H1 (cell line): ENCODE measurements at regions not wholly inside any gene's neighbourhood (a gene's known extent, or its start where the extent isn't known, plus 50 kb on each side); places are given as distances from the start of the nearest gene placed in this dataset.

ENCODE experiments used
- CTCF ChIA-PET: fragments of 300-600 bp; sonication (Branson Sonifier 250); formaldehyde crosslinking; loops from one replicate; lab custom pipeline; 2021; ENCODE audit not compliant: partially characterized antibody; lab: Charles Lee
- POLR2A ChIA-PET: fragments of 300-600 bp; sonication (Branson Sonifier 250); formaldehyde crosslinking; loops from one replicate; lab custom pipeline; 2021; ENCODE audit warnings: inconsistent platforms; ENCODE audit not compliant: partially characterized antibody; lab: Charles Lee
- DNase-seq, 2 experiments: peaks; one replicate each; pipeline versions ENCODE4 v3.0.0 to v3.0.0-alpha.2; 2010 to 2022; ENCODE audit warnings: low spot score in 2 of 2, low read depth in 1 of 2, mixed read lengths in 1 of 2
- FAIRE-seq: peaks from 2 replicates; lab custom pipeline; 2011; peaks lifted over from hg19 to GRCh38; lab: Jason Lieb, UNC
- H2AFZ ChIP-seq: 2 replicates; pipeline ENCODE4 v1.8.1; 2012; ENCODE audit warnings: low read length, inconsistent platforms
- H2AK5ac ChIP-seq: 2 replicates; pipeline ENCODE4 v1.6.1; 2013; ENCODE audit warnings: low read depth, low read length
- H2BK120ac ChIP-seq: replicated peaks from 2 replicates; pipeline ENCODE3; 2013; ENCODE audit warnings: low read depth, low read length, inconsistent platforms
- H2BK12ac ChIP-seq: 2 replicates; pipeline ENCODE4 v1.6.1; 2013; ENCODE audit warnings: low read depth, low read length
- H2BK15ac ChIP-seq: 2 replicates; pipeline ENCODE4 v1.6.1; 2013; ENCODE audit warnings: low read length
- H2BK20ac ChIP-seq: 2 replicates; pipeline ENCODE4 v1.6.1; 2013; ENCODE audit warnings: low read length
- H2BK5ac ChIP-seq: 2 replicates; pipeline ENCODE4 v1.6.1; 2013; ENCODE audit warnings: low read depth, low read length
- H3K14ac ChIP-seq: 2 replicates; pipeline ENCODE4 v1.6.1; 2013; ENCODE audit warnings: inconsistent platforms; ENCODE audit not compliant: insufficient read length
- H3K18ac ChIP-seq: 2 replicates; pipeline ENCODE4 v1.6.1; 2013; ENCODE audit warnings: low read length; ENCODE audit errors: extremely low read depth
- H3K23ac ChIP-seq: 2 replicates; pipeline ENCODE4 v1.6.1; 2013; ENCODE audit warnings: inconsistent platforms; ENCODE audit not compliant: insufficient read length
- H3K23me2 ChIP-seq: 2 replicates; pipeline ENCODE4 v1.6.1; 2013; ENCODE audit warnings: low read depth, low read length
- H3K27ac ChIP-seq: 2 replicates; pipeline ENCODE4 v1.6.1; 2011; ENCODE audit warnings: low read depth, low read length, inconsistent platforms
- H3K27me3 ChIP-seq, 4 experiments: replicated peaks in 1 of 4; 1 replicate in 1 of 4; 2 replicates in 3 of 4; pipeline versions ENCODE4 v1.6.1 to v1.8.1; 2011 to 2013; ENCODE audit warnings: low read length in 3 of 4, mild to moderate bottlenecking in 3 of 4, inconsistent platforms in 2 of 4, mixed read lengths in 2 of 4, moderate library complexity in 1 of 4; ENCODE audit not compliant: control insufficient read depth in 3 of 4, insufficient read depth in 3 of 4; ENCODE audit errors: extremely low read depth in 1 of 4
- H3K36me3 ChIP-seq, 4 experiments: 2 replicates each; pipeline versions ENCODE4 v1.6.1 to v1.8.1; 2011 to 2013; ENCODE audit warnings: mild to moderate bottlenecking in 4 of 4, low read length in 3 of 4, moderate library complexity in 2 of 4, control low read depth in 1 of 4, inconsistent platforms in 1 of 4; ENCODE audit not compliant: insufficient read depth in 4 of 4, control insufficient read depth in 2 of 4
- H3K4ac ChIP-seq: replicated peaks from 2 replicates; pipeline ENCODE3; 2013; ENCODE audit warnings: low read length, low read depth, mixed read lengths, inconsistent platforms; ENCODE audit not compliant: insufficient read length
- H3K4me1 ChIP-seq, 4 experiments: replicated peaks in 1 of 4; 1 replicate in 1 of 4; 2 replicates in 3 of 4; pipeline versions ENCODE4 v1.6.1 to v1.8.1; 2011 to 2013; ENCODE audit warnings: low read length in 3 of 4, inconsistent platforms in 2 of 4, mixed read lengths in 1 of 4; ENCODE audit not compliant: insufficient read depth in 4 of 4, control insufficient read depth in 3 of 4
- H3K4me2 ChIP-seq, 2 experiments: 2 replicates each; pipeline versions ENCODE4 v1.6.1 to v1.8.1; 2011 to 2013; ENCODE audit warnings: low read depth in 2 of 2, low read length in 2 of 2, control low read depth in 1 of 2, inconsistent platforms in 1 of 2, mild to moderate bottlenecking in 1 of 2; ENCODE audit not compliant: insufficient read depth in 1 of 2
- H3K4me3 ChIP-seq, 4 experiments: fragments of 200-600, 300-600 bp in 1 of 4; sonication (generic), shearing (Covaris generic), sonication (Bioruptor Twin) in 1 of 4; 2 replicates each; pipeline versions ENCODE4 v1.5.1 to v1.8.1; 2011 to 2016; ENCODE audit warnings: low read length in 4 of 4, low read depth in 3 of 4, control low read depth in 2 of 4, inconsistent platforms in 2 of 4, mild to moderate bottlenecking in 2 of 4, mixed read lengths in 1 of 4, moderate library complexity in 1 of 4; ENCODE audit not compliant: insufficient read depth in 2 of 4; ENCODE audit errors: extremely low read depth in 1 of 4
- H3K56ac ChIP-seq: replicated peaks from 2 replicates; pipeline ENCODE3; 2013; ENCODE audit warnings: low read depth, mild to moderate bottlenecking, mixed read lengths, low read length, inconsistent platforms; ENCODE audit not compliant: insufficient read length
- H3K79me1 ChIP-seq: 2 replicates; pipeline ENCODE4 v1.6.1; 2013; ENCODE audit warnings: low read depth, low read length, control low read depth
- H3K79me2 ChIP-seq, 2 experiments: 2 replicates each; pipeline versions ENCODE4 v1.6.1 to v1.8.1; 2012 to 2013; ENCODE audit warnings: low read length in 2 of 2, mild to moderate bottlenecking in 2 of 2, inconsistent platforms in 1 of 2; ENCODE audit not compliant: insufficient read depth in 2 of 2, control insufficient read depth in 1 of 2
- H3K9ac ChIP-seq, 4 experiments: replicated peaks in 1 of 4; 1 replicate in 1 of 4; 2 replicates in 3 of 4; pipeline versions ENCODE4 v1.6.1 to v1.8.1; 2011 to 2013; ENCODE audit warnings: low read depth in 3 of 4, low read length in 3 of 4, control low read depth in 2 of 4, mild to moderate bottlenecking in 2 of 4, moderate library complexity in 2 of 4, inconsistent platforms in 1 of 4; ENCODE audit errors: extremely low read depth in 1 of 4
- H3K9me3 ChIP-seq, 2 experiments: 2 replicates each; pipeline versions ENCODE4 v1.6.1 to v1.8.1; 2012 to 2013; ENCODE audit warnings: mild to moderate bottlenecking in 2 of 2, moderate library complexity in 2 of 2, control low read depth in 1 of 2, inconsistent platforms in 1 of 2, low read depth in 1 of 2, low read length in 1 of 2, mixed read lengths in 1 of 2; ENCODE audit not compliant: insufficient read depth in 2 of 2
- H4K20me1 ChIP-seq, 2 experiments: replicated peaks in 1 of 2; 2 replicates each; pipeline versions ENCODE3 to v1.8.1; 2011 to 2013; ENCODE audit warnings: inconsistent platforms in 2 of 2, low read length in 2 of 2, mild to moderate bottlenecking in 1 of 2; ENCODE audit not compliant: insufficient read depth in 2 of 2, control insufficient read depth in 1 of 2
- H4K5ac ChIP-seq: 2 replicates; pipeline ENCODE4 v1.6.1; 2013; ENCODE audit warnings: low read length, low read depth, mixed read lengths, inconsistent platforms; ENCODE audit not compliant: insufficient read length
- H4K8ac ChIP-seq: 2 replicates; pipeline ENCODE4 v1.8.0; 2013; ENCODE audit warnings: mild to moderate bottlenecking, moderate library complexity, low read length, inconsistent platforms; ENCODE audit not compliant: insufficient read depth; ENCODE audit errors: extremely low read depth
- H4K91ac ChIP-seq: replicated peaks from 2 replicates; pipeline ENCODE3; 2013; ENCODE audit warnings: low read length, mixed read lengths, inconsistent platforms; ENCODE audit not compliant: insufficient read length
- ASH2L ChIP-seq: fragments of 200-600, 300-600 bp; sonication (generic); IDR thresholded peaks from one replicate; pipeline ENCODE4 v1.7.1; 2017; ENCODE audit warnings: low read length
- BCL11A ChIP-seq, 2 experiments: IDR thresholded peaks; one replicate each; pipeline ENCODE4 v1.6.1; 2011; ENCODE audit warnings: low read depth in 2 of 2, low read length in 2 of 2, mild to moderate bottlenecking in 2 of 2
- CREB1 ChIP-seq: IDR thresholded peaks from 2 replicates; pipeline ENCODE4 v1.6.1; 2012; ENCODE audit warnings: inconsistent platforms
- FOSL1 ChIP-seq: IDR thresholded peaks from 2 replicates; pipeline ENCODE4 v1.6.1; 2011; ENCODE audit warnings: mild to moderate bottlenecking, low read depth, low read length, moderate library complexity; ENCODE audit not compliant: insufficient read depth
- GABPA ChIP-seq: IDR thresholded peaks from 2 replicates; pipeline ENCODE4 v1.6.1; 2011; ENCODE audit warnings: mild to moderate bottlenecking, low read length, moderate library complexity, borderline replicate concordance; ENCODE audit not compliant: insufficient read depth
- JUN ChIP-seq: IDR thresholded peaks from 2 replicates; pipeline ENCODE4 v1.6.1; 2011; ENCODE audit warnings: low read depth, mild to moderate bottlenecking, improper control_type of control experiment, low read length
- NRF1 ChIP-seq: IDR thresholded peaks from 2 replicates; pipeline ENCODE4 v1.6.1; 2011; ENCODE audit warnings: mild to moderate bottlenecking, low read depth, low read length, improper control_type of control experiment
- RAD21 ChIP-seq, 2 experiments: IDR thresholded peaks in 1 of 2; conservative IDR thresholded peaks in 1 of 2; 2 replicates each; pipeline ENCODE4 v1.6.1; 2011; ENCODE audit warnings: low read depth in 2 of 2, low read length in 2 of 2, improper control_type of control experiment in 1 of 2, inconsistent platforms in 1 of 2, mild to moderate bottlenecking in 1 of 2, moderate library complexity in 1 of 2
- SP1 ChIP-seq: IDR thresholded peaks from 2 replicates; pipeline ENCODE4 v1.6.1; 2011; ENCODE audit warnings: low read depth, low read length
- SUZ12 ChIP-seq: fragments of 200-600 bp; sonication (generic); IDR thresholded peaks from 2 replicates; pipeline ENCODE4 v1.6.1; 2012; ENCODE audit warnings: mild to moderate bottlenecking, inconsistent platforms, low read length, moderate library complexity, mixed read lengths
- WGBS, 2 experiments: shearing (Covaris generic) in 1 of 2; methylation state at CpG; one replicate each; pipeline versions ENCODE4 v1.1.6 to v1.1.7; 2013 to 2015; ENCODE audit warnings: low lambda C conversion rate in 2 of 2, mixed read lengths in 2 of 2, inconsistent platforms in 1 of 2, low coverage in 1 of 2, missing lambda C conversion rate in 1 of 2; ENCODE audit not compliant: insufficient replicate concordance in 2 of 2, insufficient coverage in 1 of 2, insufficient read length in 1 of 2; ENCODE audit errors: extremely low coverage in 1 of 2, missing lambda C conversion rate in 1 of 2; 5-methylcytosine and 5-hydroxymethylcytosine counted together
- TF ChIP-seq, protein P1 (sequence below): IDR thresholded peaks from 2 replicates; pipeline ENCODE4 v1.6.1; 2011; ENCODE audit warnings: low read length, improper control_type of control experiment

- H2BK5ac ChIP-seq, result 0 out of 2 replicates have a peak overlapping the region, but pooled peaks have one; percentile 13
- H3K9ac ChIP-seq, result no peak overlapping the region
- H3K23ac ChIP-seq, result no peak overlapping the region
- ChIA-PET POLR2A (interaction anchor here (0.8 to 1.0 kb wide), 2 partner anchors 25 to 27 kb away, joined by 3 read pairs; no protein-coding TSS in a partner anchor), CTCF (interaction anchor here (1.0 to 1.5 kb wide), 3 partner anchors 12 to 120 kb away, joined by 3 to 5 read pairs (median 4); no protein-coding TSS in a partner anchor)
- no peak overlapping the region for H3K14ac ChIP-seq
- H3K27me3 ChIP-seq, result no peaks in the 10 kb centered on the region; a peak in 2 of 7 replicates
- FAIRE-seq, result no peak
- no peak overlapping the region for H2AFZ ChIP-seq
- no peak overlapping the region for H3K4ac ChIP-seq
- peak overlapping the region; percentile 85 for H2BK15ac ChIP-seq
- no peak overlapping the region for H3K56ac ChIP-seq
- H2BK20ac ChIP-seq, result no peak overlapping the region
- WGBS, 2 experiments, result 87% methylated on average over 15 of the region's 15 CpGs; no CpG with 5 or more reads in 1 of the 2 experiments
- no peak overlapping the region for H4K5ac ChIP-seq
- no peak overlapping the region for H2BK120ac ChIP-seq
- H4K91ac ChIP-seq, result peak overlapping the region; percentile 41
- no peaks in the 10 kb centered on the region for H4K20me1 ChIP-seq
- no peaks in the 10 kb centered on the region for H3K79me1 ChIP-seq
- peaks cover 8 to 25% (median 19%) of the 10 kb centered on the region in 4 experiments for H3K4me1 ChIP-seq
- no peaks in the 10 kb centered on the region for H3K79me2 ChIP-seq
- no peak overlapping the region for H3K27ac ChIP-seq
- H3K18ac ChIP-seq, result no peak overlapping the region; the same call in 1 of the 2 replicates
- H2BK12ac ChIP-seq, result peak overlapping the region; percentile 54; the same call in 1 of the 2 replicates
- no peak for DNase-seq
- H4K8ac ChIP-seq, result peak overlapping the region; percentile 82
- H3K9me3 ChIP-seq, result no peaks in the 10 kb centered on the region
- H3K36me3 ChIP-seq, result no peaks in the 10 kb centered on the region
- no peak overlapping the region for H3K4me3 ChIP-seq
- H2AK5ac ChIP-seq, result peak overlapping the region; percentile 32; the same call in 1 of the 2 replicates
- no peaks in the 10 kb centered on the region for H3K23me2 ChIP-seq
- H3K4me2 ChIP-seq, result no peak overlapping the region
- no peak for TF ChIP-seq CREB1
- TF ChIP-seq SUZ12, result no peak
- TF ChIP-seq RAD21 (IDR thresholded peaks at IDR 0.05 in 1 of 2, conservative IDR thresholded peaks at IDR 0.05 in 1 of 2; ENCODE audit: low read depth in 2 of 2, low read length in 2 of 2), result no peak
- no peak for TF ChIP-seq FOSL1
- TF ChIP-seq, protein P1, sequence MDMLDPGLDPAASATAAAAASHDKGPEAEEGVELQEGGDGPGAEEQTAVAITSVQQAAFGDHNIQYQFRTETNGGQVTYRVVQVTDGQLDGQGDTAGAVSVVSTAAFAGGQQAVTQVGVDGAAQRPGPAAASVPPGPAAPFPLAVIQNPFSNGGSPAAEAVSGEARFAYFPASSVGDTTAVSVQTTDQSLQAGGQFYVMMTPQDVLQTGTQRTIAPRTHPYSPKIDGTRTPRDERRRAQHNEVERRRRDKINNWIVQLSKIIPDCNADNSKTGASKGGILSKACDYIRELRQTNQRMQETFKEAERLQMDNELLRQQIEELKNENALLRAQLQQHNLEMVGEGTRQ, result no peak
- no peak for TF ChIP-seq JUN
- no peak for TF ChIP-seq ASH2L
- no peak for TF ChIP-seq NRF1
- no peak for TF ChIP-seq SP1
- TF ChIP-seq GABPA, result no peak
- no peak for TF ChIP-seq BCL11A (IDR thresholded peaks at IDR 0.05; ENCODE audit: low read depth in 2 of 2, low read length in 2 of 2)
These were observed 146.1 kb downstream of the TTLL2 start for GRCh38 chr6:167470836-167471547.
